GM19467 (cell line): ENCODE measurements at regions not wholly inside any gene's neighbourhood (a gene's known extent, or its start where the extent isn't known, plus 50 kb on each side); places are given as distances from the start of the nearest gene placed in this dataset.

Experiments used
- ATAC-seq: cut with Tn5 transposase; IDR thresholded peaks from one replicate; pipeline ENCODE4 v1.9.1; 2021; ENCODE audit warnings: mild to moderate bottlenecking, moderate library complexity; ENCODE audit not compliant: unreplicated experiment

DNA sequence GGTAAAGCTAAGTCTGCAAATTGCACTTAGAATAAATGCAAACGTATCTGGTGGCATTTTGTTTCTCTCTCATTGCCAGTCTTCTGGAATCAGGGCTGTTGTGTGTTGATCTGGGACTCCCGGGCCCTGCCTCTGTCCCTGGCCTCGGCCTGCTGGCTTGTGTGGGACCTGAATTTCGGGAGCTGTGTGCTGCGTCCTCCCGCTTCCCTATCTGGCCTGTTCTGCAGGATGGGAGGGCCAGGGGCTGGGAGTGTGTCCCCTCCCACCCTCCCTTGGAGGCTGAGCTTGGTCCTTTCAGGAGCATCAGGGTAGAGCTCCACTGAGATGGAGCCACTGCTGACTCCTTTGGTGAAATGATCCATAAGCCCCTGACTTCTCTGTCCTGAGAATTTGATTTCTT lies 118.5 kb downstream of the ACKR3 start:
- no peak for ATAC-seq

DNA sequence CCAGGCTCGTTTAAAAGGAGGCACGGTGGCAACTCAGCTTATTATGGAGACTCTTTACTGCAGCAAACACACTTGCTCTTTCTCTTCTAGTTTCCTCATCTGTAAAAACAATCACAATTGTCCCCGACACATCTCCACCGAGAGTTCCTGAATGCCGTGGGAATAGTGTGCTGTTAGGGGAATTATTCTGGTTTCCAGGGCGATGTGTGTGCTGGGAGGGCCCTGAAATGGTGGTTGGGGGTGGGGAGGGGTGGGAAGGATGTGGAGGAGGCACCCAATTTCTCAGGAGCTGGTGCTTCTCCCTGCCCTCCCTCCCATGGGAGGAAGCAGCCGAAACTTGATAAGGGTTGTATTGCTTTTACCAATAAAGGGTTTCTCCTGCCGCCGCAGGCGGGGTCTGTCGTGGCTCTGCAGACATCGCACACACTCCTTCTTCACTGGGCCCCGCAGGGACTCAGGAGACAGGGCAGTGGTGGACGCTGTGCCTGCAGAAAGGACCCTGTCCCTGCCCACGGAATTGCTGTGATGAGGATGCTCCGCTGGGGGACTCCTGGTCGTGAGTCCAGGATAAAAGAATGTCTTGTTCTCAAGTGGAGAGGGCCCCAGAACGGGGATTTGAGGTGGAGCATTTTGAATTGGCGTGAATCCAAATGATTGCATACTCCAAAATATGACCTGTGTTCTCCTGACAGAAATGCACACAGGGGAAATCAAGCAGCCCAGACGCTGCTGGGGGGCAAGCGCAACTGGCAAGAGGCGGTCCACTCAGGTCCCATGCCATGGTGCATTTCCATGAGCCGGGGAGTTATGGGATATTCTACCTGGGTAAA lies 119.2 kb downstream of the ACKR3 start:
- ATAC-seq: no peak

DNA sequence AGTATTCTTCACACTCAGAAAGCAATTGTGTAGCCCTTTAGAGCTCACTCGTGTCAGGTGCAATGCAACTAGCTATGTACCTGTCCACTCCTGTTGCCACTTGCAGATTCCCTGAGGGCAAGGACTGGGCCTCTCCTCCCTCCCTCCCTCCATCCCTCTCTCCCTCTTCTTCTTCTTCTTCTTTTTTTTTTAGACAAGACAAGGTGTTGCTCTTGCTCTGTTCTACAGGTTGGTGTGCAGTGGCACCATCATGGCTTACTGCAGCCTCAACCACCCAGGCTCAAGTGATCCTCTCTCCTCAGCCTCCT lies 119.7 kb downstream of the ACKR3 start:
- ATAC-seq: no peak

DNA sequence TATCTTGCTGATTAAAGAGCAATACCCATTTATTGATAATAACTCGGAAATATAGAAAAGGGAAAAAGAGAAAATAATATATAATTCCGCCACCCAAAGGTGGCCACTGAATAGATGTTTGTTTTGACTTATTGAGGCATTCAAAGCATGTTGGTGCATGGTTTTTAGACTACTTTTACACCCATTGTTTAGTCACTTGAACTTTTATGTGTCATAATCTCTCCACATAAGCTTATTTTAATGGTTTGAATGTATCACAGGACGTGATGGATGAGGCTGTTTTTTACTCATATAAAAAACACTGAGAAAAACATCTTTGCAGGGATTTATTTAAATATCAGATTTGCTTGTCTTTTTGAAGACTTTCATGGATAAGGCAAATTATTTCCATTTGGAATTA lies 120.4 kb downstream of the ACKR3 start:
- no peak for ATAC-seq

DNA sequence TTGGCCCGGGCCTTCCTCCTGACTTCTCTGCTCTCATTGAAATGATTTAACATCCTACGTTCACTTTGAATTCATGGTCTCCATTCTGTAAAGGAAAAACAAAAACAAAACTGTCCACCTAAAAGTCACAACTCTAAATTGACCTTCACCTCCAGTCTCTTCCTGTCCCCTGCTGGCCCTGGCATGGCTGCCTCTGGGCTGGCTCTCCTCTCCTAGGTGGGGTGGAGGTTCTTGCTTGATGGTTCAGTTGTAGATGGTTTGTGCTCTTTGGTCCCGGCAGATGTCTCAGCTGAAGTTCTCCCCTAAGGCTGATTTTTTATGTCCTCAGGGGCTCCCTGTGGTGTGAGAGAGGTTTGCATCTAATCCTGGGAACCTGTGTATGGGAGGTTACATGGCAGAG lies 121.1 kb downstream of the ACKR3 start:
- ATAC-seq: no peak

DNA sequence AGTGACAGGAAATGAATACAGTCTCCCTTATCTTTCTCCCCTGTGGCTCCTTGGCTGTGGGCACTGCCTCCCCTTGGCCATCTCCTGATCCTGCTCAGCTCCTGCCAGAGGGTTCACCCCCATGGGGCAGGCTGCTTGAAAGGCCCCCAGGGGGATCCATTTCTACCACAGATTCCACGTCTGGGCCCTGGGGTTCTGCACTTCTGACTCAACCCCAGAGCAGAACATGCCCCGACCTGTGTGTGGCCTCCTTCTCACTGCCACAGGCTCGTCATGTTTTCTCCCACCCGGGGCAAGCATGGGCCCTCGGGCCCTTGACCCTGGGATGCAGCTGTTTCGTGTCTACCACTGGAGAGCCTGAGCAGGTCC lies 122.2 kb downstream of the ACKR3 start:
- no peak for ATAC-seq

DNA sequence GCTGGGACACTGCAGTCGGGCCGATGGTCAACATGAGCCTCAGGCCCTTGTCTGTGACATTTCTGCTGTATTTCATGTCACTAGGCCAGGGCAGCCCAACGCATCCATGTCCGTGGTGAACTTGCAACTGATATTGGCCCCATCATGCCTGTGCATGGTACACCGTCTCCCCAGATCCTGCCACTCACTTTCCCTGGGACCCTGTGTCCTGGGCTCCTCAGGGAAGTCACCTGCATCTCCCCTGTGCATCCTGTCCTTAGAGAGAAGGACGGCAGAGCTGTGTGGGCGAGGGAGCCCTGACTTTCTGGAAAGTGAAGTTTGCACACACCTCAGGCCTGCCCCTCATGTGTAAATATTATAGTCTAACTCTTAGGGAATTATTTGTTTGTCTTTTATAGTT lies 123.3 kb downstream of the ACKR3 start:
- no peak for ATAC-seq

DNA sequence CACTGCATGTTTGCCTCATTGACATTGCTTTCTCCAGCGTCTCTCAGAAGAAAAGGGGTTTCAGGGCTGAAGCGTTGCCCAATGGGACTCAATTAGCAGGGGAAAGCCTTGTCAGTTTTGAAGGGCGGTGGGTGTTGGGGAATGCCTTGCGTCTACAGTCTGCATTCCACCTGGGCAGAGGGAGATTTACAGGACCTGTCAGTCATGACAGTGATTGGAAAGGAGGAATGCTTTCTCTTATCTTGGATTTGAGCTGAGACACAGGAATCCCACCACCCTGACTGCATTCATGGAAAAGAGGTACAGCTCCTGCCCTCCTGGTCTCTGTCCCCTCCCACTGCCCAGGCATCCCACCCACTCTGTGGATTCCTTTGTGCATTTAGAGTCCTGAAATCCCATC lies 123.9 kb downstream of the ACKR3 start:
- no peak for ATAC-seq

DNA sequence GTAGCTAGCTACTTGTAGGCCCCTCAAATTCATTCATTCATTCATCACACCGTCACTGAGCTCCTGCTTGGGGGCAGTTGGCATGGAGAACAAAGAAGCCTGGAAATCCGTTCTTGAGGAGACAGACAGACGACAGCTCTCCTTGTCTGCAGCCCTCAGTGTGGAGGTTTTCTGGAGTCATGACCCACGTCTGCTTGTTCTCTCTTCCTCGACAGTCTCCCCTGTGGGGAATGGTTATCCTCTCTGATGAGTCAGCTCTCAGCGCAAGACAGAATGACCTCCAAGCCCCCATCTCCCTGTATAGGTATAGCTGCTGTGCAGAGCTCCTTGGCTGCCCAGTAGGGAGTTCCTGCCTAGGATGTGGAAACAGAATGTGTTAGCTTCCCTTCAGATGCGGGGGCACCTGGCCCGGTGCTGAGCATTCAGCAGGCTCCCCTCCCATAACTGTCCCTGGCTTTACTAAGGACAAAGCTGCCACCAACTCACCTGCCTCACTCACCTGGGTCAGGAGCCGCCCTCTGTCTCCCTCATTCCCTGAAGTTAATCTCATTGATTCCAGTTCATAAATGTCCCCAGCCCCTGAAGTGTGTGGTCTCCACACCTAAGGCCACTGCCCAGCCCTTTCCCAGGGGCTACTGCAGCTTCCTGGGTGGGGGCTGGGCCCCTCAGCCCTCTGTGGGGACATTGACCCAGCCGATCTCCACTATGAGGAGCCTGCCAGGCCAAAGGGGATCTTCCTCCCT lies 124.7 kb downstream of the ACKR3 start:
- ATAC-seq: no peak

DNA sequence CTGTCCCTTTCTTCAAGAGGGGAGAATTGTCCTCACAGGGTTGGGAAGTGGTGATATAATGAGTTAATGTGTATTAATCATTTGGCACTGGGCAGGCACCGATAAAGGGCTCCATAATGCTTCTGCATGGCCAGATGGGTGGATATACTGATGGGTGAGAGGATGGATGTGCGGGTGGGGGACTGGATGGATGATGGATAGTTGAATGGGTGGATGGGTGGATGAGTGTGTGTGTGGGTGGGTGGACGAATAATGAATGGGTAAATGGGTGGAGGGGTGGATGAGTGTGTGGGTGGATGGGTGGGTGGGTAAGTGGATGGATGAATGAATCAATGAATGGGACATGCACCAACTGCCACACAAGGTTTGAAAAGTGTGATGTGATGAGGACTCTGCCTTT lies 127.2 kb downstream of the ACKR3 start:
- ATAC-seq: no peak

DNA sequence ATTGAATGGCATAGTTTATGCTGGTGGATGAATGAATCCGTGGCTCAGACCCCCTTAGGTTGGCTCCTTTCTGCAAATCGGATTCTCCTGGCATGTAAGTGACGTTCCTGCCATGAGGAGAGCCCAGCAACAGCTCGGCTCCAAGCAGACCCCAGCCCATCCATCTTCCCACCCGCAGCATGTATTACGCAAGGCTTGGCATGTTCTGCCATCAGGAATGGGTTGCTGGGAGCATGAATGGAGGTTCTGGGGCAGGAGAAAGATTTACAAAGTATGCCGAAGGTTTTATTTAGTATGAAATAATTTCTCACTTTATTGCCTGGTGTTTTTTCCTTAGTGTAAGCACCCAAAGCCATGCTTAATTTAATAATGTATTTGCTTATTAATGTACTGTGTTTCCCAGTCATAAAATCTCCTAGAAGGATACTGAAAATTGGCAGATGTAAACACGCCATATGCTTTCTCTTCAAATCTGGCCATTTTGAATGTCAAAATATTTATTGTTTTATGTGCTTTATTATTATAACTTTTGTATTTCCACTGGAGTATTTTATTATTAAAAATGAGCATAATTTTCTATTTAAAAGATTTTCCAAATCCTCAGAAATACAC lies 128.5 kb downstream of the ACKR3 start:
- ATAC-seq: no peak

DNA sequence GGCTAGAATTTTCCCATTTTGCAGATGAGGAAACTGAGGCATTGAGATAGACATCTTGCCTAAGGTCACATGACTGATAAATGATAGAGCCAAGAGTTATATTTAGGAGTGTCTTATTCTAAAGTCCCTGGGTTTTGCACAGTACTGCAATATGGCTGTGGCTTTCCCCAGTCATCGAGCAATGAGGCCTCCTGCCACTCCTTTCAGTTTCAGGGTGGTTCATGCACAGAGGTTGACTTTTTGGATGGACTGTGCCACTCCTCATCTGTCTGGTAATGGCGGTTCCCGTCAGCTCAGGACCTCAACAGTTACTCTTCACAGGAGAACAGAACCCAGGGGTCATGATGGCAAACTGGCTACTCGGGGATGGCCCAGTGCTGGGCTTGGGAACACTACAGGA lies 131.1 kb downstream of the ACKR3 start:
- ATAC-seq: no peak

DNA sequence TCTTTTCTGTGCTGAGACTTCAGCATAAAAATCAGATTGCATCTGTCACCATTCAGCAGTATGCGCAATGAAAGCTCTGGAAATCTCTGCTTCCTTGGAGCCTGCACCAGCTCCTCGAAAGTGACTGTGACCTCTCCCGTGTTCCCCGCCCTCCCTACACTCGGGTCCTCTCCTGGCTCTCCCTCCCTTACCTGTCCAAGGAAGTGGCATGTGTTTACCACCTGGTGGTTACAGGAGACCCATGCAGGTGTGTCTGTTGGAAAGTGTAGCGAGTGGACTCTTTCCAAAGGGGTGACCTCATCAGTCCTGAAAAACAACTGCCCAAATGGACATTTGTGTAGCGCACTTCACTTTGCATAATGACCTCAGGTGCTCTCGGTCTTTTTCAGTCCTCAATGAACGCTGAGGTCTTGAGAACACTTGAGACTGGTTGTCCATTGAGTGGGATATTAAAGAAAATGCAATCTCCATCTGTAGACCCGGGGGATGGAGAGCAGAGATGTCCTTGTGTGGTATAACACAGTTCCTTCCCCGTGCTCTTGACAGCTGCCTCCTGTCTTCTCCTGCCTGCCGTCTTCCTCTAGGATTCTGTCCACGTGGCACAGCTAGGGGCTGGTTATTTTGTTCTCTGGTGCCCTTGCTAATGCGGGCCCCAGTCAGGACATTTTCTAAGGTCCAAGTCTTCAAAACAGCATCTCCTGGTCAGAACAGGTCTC lies 133.2 kb downstream of the ACKR3 start:
- no peak for ATAC-seq

DNA sequence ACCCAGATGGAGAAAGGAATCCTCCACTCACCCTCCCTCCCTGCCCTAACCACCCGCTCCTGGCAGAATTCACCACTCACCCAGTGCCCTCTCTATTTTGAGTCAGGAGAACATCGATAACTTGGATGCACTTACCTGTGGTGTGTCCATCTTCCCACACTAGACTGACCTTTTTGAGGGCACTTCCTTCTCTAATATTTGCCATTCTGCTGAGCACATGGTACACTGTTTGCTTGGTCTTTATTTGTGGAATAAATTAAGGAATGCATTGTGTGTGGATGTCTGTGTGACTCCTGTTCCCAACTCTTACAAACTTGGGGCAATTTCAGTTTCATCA lies 133.7 kb downstream of the ACKR3 start:
- no peak for ATAC-seq

DNA sequence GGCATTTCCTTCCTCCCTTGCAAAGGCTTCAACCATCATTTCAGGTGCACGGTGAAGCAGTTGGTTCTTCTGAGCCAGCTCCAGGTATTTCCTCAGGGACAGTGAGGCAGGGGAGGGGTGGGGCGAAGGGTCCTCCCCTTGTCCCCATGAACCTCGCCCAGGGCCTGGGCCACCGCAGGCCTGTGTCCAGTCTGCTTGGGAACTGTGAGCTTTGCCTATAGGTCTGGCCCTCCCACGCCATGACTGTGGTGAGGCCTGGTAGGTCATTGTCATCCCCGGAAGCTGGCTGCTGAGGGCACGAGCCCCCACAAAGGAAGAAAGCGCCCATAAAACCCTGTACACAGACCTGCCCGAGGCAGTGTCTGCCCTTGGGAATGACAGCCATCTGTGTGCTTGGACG lies 134.3 kb downstream of the ACKR3 start:
- no peak for ATAC-seq

DNA sequence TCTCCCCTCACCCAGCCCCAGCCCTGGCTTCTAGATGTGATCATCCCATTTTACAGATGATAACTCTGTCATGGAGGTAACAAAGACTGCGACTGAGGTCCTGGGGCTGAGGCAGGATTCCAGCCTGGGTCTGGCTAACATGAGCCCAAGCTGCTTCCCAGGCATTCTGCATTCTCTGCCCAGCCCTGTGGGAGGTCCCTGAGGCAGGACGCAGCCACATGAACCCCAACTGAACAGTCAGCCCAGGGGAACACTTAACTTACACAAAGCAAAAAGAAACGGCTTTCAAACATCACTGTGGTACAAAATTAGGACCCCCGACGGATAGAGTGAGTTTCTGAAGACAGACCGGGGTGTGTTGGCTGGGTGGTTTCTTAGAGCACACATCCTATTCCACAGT lies 135.3 kb downstream of the ACKR3 start:
- no peak for ATAC-seq

DNA sequence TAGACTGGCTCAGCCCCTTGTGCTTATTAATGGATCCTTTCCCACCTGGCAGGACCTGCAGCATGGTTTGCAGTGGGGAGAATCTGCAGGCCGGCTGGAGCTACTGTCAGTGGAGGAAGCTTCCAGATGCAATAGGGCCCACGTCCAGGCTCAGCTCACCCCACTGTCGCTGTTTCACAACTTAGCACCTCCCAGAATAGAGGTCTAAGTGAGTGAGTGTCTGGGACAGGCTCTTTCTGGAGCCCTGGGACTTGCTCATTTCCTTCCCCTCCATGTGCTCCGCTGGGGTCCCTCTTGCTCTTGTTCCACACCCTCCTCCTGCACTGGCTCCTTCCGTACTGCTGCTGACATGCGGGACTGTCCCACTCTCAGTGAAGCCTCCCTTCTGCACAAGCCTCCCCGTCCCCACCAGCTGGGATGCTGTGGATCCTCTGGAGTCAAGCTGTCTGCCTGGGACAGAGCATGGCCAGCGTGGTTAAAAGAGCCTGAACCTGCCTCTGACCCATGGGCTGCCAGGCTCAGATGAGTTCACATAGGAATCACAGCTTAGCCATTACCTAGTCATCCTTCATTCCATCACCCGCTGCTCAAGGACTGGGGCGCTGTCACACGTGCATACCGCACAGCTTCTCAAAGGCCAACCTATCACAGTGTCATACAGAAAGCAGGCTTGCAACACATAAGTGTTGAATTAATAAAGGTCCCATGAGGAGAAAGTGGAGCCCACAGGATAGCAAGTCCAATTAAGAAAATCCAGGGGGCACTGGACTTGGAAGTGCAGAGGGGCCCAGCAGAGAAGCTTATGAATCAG lies 135.9 kb downstream of the ACKR3 start:
- no peak for ATAC-seq

DNA sequence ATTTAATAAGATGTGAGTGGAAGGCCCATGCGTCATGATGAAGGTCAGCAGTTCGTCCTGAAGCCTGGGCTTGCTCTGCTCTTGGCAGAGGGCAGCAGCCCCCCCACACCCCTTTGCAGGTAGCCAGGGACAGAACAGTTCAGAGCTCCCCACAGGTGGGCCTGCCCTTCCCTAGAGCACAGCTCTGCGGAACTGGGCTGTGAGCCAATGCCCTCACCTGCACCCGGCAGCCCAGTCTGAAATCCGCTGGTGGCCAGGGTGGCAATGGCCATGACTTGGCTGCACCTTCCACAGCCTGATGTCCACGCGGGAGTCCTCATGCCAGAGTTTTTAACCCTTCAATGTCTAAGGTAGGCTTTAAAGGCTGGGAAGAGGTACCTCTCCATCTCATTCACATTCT lies 136.7 kb downstream of the ACKR3 start:
- ATAC-seq: no peak

DNA sequence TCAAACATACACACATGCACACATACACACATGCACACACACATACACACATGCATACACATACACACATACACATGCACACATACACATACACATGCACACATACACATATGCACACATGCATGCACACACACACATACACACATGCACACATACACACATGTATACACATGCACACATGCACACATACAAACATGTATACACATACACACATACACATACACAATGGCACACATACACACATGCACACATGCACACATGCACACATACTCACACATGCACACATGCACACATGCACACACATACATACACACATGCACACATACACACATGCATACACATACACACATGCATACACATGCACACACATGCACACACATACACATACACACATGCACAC lies 137.2 kb downstream of the ACKR3 start:
- ATAC-seq: no peak

DNA sequence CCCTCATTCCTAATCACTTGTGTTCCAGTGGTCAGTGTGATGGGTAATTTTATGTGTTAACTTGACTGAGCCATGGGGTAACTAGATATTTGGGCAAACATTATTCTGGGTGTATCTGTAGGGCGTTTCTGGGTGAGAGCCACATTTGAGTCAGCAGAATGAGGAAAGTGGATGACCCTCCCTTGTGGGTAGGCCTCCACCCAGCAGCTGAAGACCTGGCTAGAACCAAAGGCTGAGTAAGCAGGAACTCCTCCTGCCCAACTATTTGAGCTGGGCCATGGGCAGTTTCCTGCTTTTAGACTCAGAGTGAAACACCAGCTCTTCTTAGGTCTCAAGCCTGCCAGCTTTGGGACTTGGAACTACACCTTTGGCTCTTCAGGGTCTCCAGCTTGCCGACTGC lies 141.8 kb downstream of the ACKR3 start:
- ATAC-seq: no peak

DNA sequence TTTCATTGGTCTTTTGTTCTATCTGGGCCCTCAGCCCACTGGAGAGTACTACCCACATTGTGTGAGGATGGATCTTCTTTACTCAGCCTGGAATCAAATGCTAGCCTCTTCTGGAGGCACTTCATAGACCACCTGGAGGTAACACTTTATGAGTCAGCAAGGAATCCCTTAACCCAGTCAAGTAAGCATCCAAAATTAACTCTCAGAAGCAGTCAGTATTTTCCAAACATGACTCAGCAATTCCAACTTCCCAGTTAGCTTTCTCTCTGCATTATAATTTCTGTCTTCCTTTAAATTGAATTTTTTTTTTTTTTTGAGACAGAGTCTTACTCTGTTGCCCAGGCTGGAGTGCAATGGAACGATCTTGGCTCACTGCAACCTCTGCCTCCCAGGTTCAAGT lies 142.7 kb downstream of the ACKR3 start:
- ATAC-seq: no peak
